CD4-positive, alpha-beta T cell treated with Interleukin-2 at 100 ng/mL for 4 hours (primary cell): ENCODE measurements at regions not wholly inside any gene's neighbourhood (a gene's known extent, or its start where the extent isn't known, plus 50 kb on each side); places are given as distances from the start of the nearest gene placed in this dataset.
"Not testable (repeated sequence)": the region's sequence is repeated elsewhere in the genome, so short reads cannot be mapped to it uniquely, and the experiment has no call there.

Source experiments
- DNase-seq: peaks from one replicate; pipeline ENCODE4 v3.0.0-alpha.2; 2020; ENCODE audit warnings: low spot score

GRCh38 chr7:101743241-101743994, 74.0 kb upstream of the CUX1 start:
- DNase-seq, result peak; percentile 60

- DNase-seq, result no peak
Measured at GRCh38 chr7:101743995-101744360, 73.4 kb upstream of the CUX1 start.

GRCh38 chr7:101744588-101744987, 72.8 kb upstream of the CUX1 start:
- DNase-seq, result no peak

- no peak for DNase-seq
Measured at GRCh38 chr7:101746314-101746713, 71.1 kb upstream of the CUX1 start.

GRCh38 chr7:101747053-101747878, 70.2 kb upstream of the CUX1 start:
- no peak for DNase-seq

GRCh38 chr7:101747879-101748345, 69.5 kb upstream of the CUX1 start:
- DNase-seq, result no peak

- no peak for DNase-seq
Measured at GRCh38 chr7:101749891-101750290, 67.5 kb upstream of the CUX1 start.

- DNase-seq, result no peak
Measured at GRCh38 chr7:101753316-101753715, 64.1 kb upstream of the CUX1 start.

- no peak for DNase-seq
Measured at GRCh38 chr7:101754424-101755159, 62.8 kb upstream of the CUX1 start.

GRCh38 chr7:101757879-101758278, 59.5 kb upstream of the CUX1 start:
- DNase-seq, result no peak

- DNase-seq, result not testable (repeated sequence)
Measured at GRCh38 chr7:101758519-101758918, 58.9 kb upstream of the CUX1 start.

- no peak for DNase-seq
Measured at GRCh38 chr7:101764221-101764620, 53.2 kb upstream of the CUX1 start.

- DNase-seq, result no peak
Measured at GRCh38 chr7:101767544-101767943, 49.9 kb upstream of the CUX1 start.
